GM13976 (cell line): ENCODE measurements at regions not wholly inside any gene's neighbourhood (a gene's known extent, or its start where the extent isn't known, plus 50 kb on each side); places are given as distances from the start of the nearest gene placed in this dataset.

Source experiments
- DNase-seq: peaks from one replicate; pipeline ENCODE4 v3.0.0; 2012; ENCODE audit warnings: low spot score
- CTCF ChIP-seq: IDR thresholded peaks from 2 replicates; pipeline ENCODE4 v1.5.1; 2012; ENCODE audit warnings: borderline replicate concordance, mild to moderate bottlenecking; ENCODE audit not compliant: insufficient read depth; ENCODE audit errors: extremely low read depth, missing control alignments, control extremely low read depth
- in situ Hi-C: fragments of 300-500 bp; cut with MboI; formaldehyde crosslinking; loops from one replicate; pipeline ENCODE4 v1.12.0; 2022; ENCODE audit warnings: low sequenced_read_pairs, mixed read lengths, inconsistent platforms; ENCODE audit not compliant: unreplicated experiment

- no peak for TF ChIP-seq CTCF
- DNase-seq = no peak
- in situ Hi-C loops = no loop called here
These were observed 162.0 kb downstream of the NKX6-1 start for GRCh38 chr4:84336964-84337705.

- TF ChIP-seq CTCF = no peak
- in situ Hi-C loops = no loop called here
- no peak for DNase-seq
These were observed 171.6 kb downstream of the NKX6-1 start for GRCh38 chr4:84327526-84327925.

- DNase-seq = no peak
- no peak for TF ChIP-seq CTCF
- in situ Hi-C loops = no loop called here
These were observed 173.5 kb downstream of the NKX6-1 start for GRCh38 chr4:84325625-84326024.

- in situ Hi-C loops = no loop called here
- DNase-seq = no peak
- TF ChIP-seq CTCF = no peak
These were observed 174.5 kb downstream of the NKX6-1 start for GRCh38 chr4:84324303-84325245.

GRCh38 chr4:84319124-84319523, 180.0 kb downstream of the NKX6-1 start:
- TF ChIP-seq CTCF = no peak
- no peak for DNase-seq
- in situ Hi-C loops = no loop called here

- no peak for TF ChIP-seq CTCF
- in situ Hi-C loops = no loop called here
- no peak for DNase-seq
These were observed 181.6 kb downstream of the NKX6-1 start for GRCh38 chr4:84317513-84317912.
